HepG2 (cell line): ENCODE measurements at regions not wholly inside any gene's neighbourhood (a gene's known extent, or its start where the extent isn't known, plus 50 kb on each side); places are given as distances from the start of the nearest gene placed in this dataset.

Source experiments
- ATAC-seq: fragments of 200-7000 bp; cut with Tn5 transposase; 3 replicates; pipeline ENCODE4 v1.9.1; 2020; ENCODE audit warnings: mild to moderate bottlenecking, moderate library complexity
- BruUV-seq: library from RNA; stranded (reverse); fragments of 400-500 nt; replicated peaks from 2 replicates; lab custom pipeline; 2021; lab: Mats Ljungman, UMichigan
- CTCF ChIA-PET: fragments of 300-600 bp; formaldehyde crosslinking; extraction: SDS; loops from one replicate; lab custom pipeline; 2021; ENCODE audit warnings: low total read pairs, inconsistent platforms, low intra/inter-chr PET ratio; lab: Yijun Ruan, JAX
- POLR2A ChIA-PET: fragments of 350-600 bp; sonication (Branson Sonifier 250); formaldehyde crosslinking; loops from one replicate; lab custom pipeline; 2020; ENCODE audit warnings: antibody characterized with exemption, inconsistent platforms; lab: Yijun Ruan, JAX
- DNase-seq: peaks from one replicate; pipeline ENCODE4 v3.0.0-alpha.2; 2015; ENCODE audit warnings: low spot score
- FAIRE-seq: peaks from 3 replicates; lab custom pipeline; 2011; peaks lifted over from hg19 to GRCh38; lab: Jason Lieb, UNC
- H2AFZ ChIP-seq: one replicate; pipeline ENCODE4 v1.6.1; 2011; ENCODE audit warnings: low read length, inconsistent platforms
- H3K27ac ChIP-seq: fragments of 300-600 bp; 3 replicates; pipeline ENCODE4 v1.8.0; 2011; ENCODE audit warnings: mixed run types, mild to moderate bottlenecking, mixed read lengths, low read length, inconsistent platforms; ENCODE audit not compliant: insufficient read depth; ENCODE audit errors: extremely low read length
- H3K27me3 ChIP-seq, 2 experiments: fragments of 200-600 bp in 1 of 2; 2 replicates in 1 of 2; 3 replicates in 1 of 2; pipeline versions ENCODE4 v1.6.0 to v1.8.0; 2011; ENCODE audit warnings: low read length in 2 of 2, mild to moderate bottlenecking in 2 of 2, moderate library complexity in 2 of 2, inconsistent platforms in 1 of 2; ENCODE audit not compliant: insufficient read depth in 2 of 2, control insufficient read depth in 1 of 2
- H3K36me3 ChIP-seq, 2 experiments: fragments of 200-600 bp in 1 of 2; replicated peaks in 1 of 2; 2 replicates in 1 of 2; 3 replicates in 1 of 2; pipeline versions ENCODE4 v1.5.1 to v1.8.0; 2011; ENCODE audit warnings: low read length in 2 of 2, inconsistent platforms in 1 of 2; ENCODE audit not compliant: insufficient read depth in 2 of 2, control insufficient read depth in 1 of 2
- H3K4me1 ChIP-seq: 2 replicates; pipeline ENCODE4 v1.5.1; 2012; ENCODE audit warnings: low read length, inconsistent platforms; ENCODE audit not compliant: insufficient read depth
- H3K4me2 ChIP-seq: 2 replicates; pipeline ENCODE4 v1.6.0; 2011; ENCODE audit warnings: low read depth, low read length, inconsistent platforms
- H3K4me3 ChIP-seq, 3 experiments: fragments of 200-600 bp in 1 of 3; sonication (generic), shearing (Covaris generic) in 1 of 3; replicated peaks in 1 of 3; 2 replicates each; pipeline ENCODE4 v1.5.1; 2011 to 2016; ENCODE audit warnings: low read length in 3 of 3, inconsistent platforms in 2 of 3, low read depth in 2 of 3, mild to moderate bottlenecking in 2 of 3, control low read depth in 1 of 3, mixed read lengths in 1 of 3; ENCODE audit not compliant: insufficient read depth in 1 of 3
- H3K79me2 ChIP-seq: one replicate; pipeline ENCODE4 v1.6.1; 2011; ENCODE audit warnings: low read length, inconsistent platforms; ENCODE audit not compliant: insufficient read depth
- H3K9ac ChIP-seq: 2 replicates; pipeline ENCODE4 v1.6.0; 2011; ENCODE audit warnings: mild to moderate bottlenecking, low read depth, low read length, inconsistent platforms; ENCODE audit not compliant: insufficient read depth
- H3K9me3 ChIP-seq: 2 replicates; pipeline ENCODE4 v1.5.1; 2012; ENCODE audit warnings: mild to moderate bottlenecking, low read length
- H4K20me1 ChIP-seq: 2 replicates; pipeline ENCODE4 v1.6.0; 2011; ENCODE audit warnings: inconsistent platforms, mild to moderate bottlenecking, low read length, moderate library complexity; ENCODE audit not compliant: insufficient read depth
- CSRNP2 ChIP-seq: sonication (generic); formaldehyde crosslinking; conservative IDR thresholded peaks from 2 replicates; pipeline ENCODE4 v1.8.0; 2022; ENCODE audit warnings: low read depth, missing genetic modification reagents
- HNRNPH1 ChIP-seq: fragments of 200-400 bp; formaldehyde crosslinking; optimal IDR thresholded peaks from 2 replicates; pipeline ENCODE3; 2017; ENCODE audit warnings: mild to moderate bottlenecking, low read depth, low read length
- PCBP1 ChIP-seq: fragments of 200-400 bp; formaldehyde crosslinking; IDR thresholded peaks from 2 replicates; pipeline ENCODE4 v1.6.1; 2017; ENCODE audit warnings: mild to moderate bottlenecking, low read depth, low read length, borderline replicate concordance
- REL ChIP-seq: sonication (generic); formaldehyde crosslinking; conservative IDR thresholded peaks from 2 replicates; pipeline ENCODE4 v1.8.0; 2022; ENCODE audit warnings: mild to moderate bottlenecking, missing genetic modification reagents, moderate library complexity
- SP2 ChIP-seq: sonication (generic); formaldehyde crosslinking; IDR thresholded peaks from 2 replicates; pipeline ENCODE4 v1.5.1; 2020; ENCODE audit warnings: mild to moderate bottlenecking, missing genetic modification reagents
- UBTF ChIP-seq: sonication (generic); formaldehyde crosslinking; IDR thresholded peaks from 2 replicates; pipeline ENCODE4 v1.4.0; 2020; ENCODE audit warnings: mild to moderate bottlenecking, missing genetic modification reagents
- ZBTB4 ChIP-seq: sonication (generic); formaldehyde crosslinking; IDR thresholded peaks from 2 replicates; pipeline ENCODE4 v1.4.0; 2020; ENCODE audit warnings: missing genetic modification reagents, mild to moderate bottlenecking, borderline replicate concordance
- ZNF138 ChIP-seq: sonication (generic); formaldehyde crosslinking; IDR thresholded peaks from 2 replicates; pipeline ENCODE4 v1.5.0; 2020; ENCODE audit warnings: mild to moderate bottlenecking, low read depth, missing genetic modification reagents
- ZNF234 ChIP-seq: sonication (generic); formaldehyde crosslinking; conservative IDR thresholded peaks from 2 replicates; pipeline ENCODE4 v1.5.1; 2020; ENCODE audit warnings: mild to moderate bottlenecking, missing genetic modification reagents
- ZNF3 ChIP-seq: IDR thresholded peaks from 2 replicates; pipeline ENCODE4 v1.7.0; 2017; ENCODE audit warnings: inconsistent platforms
- ZNF580 ChIP-seq: IDR thresholded peaks from 2 replicates; pipeline ENCODE4 v1.6.1; 2016; ENCODE audit warnings: low read depth, borderline replicate concordance
- ZZZ3 ChIP-seq: sonication (generic); formaldehyde crosslinking; IDR thresholded peaks from 2 replicates; pipeline ENCODE4 v1.4.0; 2020; ENCODE audit warnings: missing genetic modification reagents, mild to moderate bottlenecking, borderline replicate concordance
- in situ Hi-C: cut with HindIII; loops from 2 replicates; pipeline ENCODE4 v1.10.0; 2017; ENCODE audit warnings: low pct_unique_long_range_greater_than_20kb; ENCODE audit not compliant: extremely low pct_ligation_motif_present
- intact Hi-C: fragments of 100-400 bp; cut with micrococcal nuclease; formaldehyde crosslinking; loops from one replicate; pipeline ENCODE4 v1.10.0; 2022; ENCODE audit not compliant: unreplicated experiment

GRCh38 chr1:163797816-163798215 is 476.1 kb downstream of the NUF2 start:
- Histone ChIP-seq H3K79me2 (no peaks in the 10 kb centered on the region), H3K4me3 (no peak overlapping the region), H3K27ac (no peak overlapping the region), H3K9ac (no peak overlapping the region), H3K4me2 (no peak overlapping the region), H3K4me1 (no peaks in the 10 kb centered on the region), H4K20me1 (no peaks in the 10 kb centered on the region), H3K9me3 (peaks cover 92% of the 10 kb centered on the region), H3K36me3 (no peaks in the 10 kb centered on the region), H3K27me3 (no peaks in the 10 kb centered on the region), H2AFZ (no peak overlapping the region)
- BruUV-seq, result no TSS peak
- in situ Hi-C loops (no loop called here), intact Hi-C loops (no loop called here)
- FAIRE-seq, result no peak
- ChIA-PET CTCF (no interaction called here), POLR2A (no interaction called here)
- DNase-seq, result no peak
- no peak for ATAC-seq
- no peak for TF ChIP-seq UBTF
- no peak for TF ChIP-seq SP2
- TF ChIP-seq CSRNP2 (CRISPR knock-in tag), result no peak
- TF ChIP-seq ZNF580, result no peak
- TF ChIP-seq REL (CRISPR knock-in tag), result no peak
- TF ChIP-seq ZNF3 (CRISPR knock-in tag), result no peak
- TF ChIP-seq ZNF234, result no peak
- TF ChIP-seq ZBTB4 (CRISPR knock-in tag), result no peak
- no peak for TF ChIP-seq ZZZ3 (CRISPR knock-in tag)
- TF ChIP-seq HNRNPH1, result no peak
- TF ChIP-seq ZNF138, result no peak
- TF ChIP-seq PCBP1, result no peak
